ENCODE measurements at regions not wholly inside any gene's neighbourhood (a gene's known extent, or its start where the extent isn't known, plus 50 kb on each side); places are given as distances from the start of the nearest gene placed in this dataset.

DNA sequence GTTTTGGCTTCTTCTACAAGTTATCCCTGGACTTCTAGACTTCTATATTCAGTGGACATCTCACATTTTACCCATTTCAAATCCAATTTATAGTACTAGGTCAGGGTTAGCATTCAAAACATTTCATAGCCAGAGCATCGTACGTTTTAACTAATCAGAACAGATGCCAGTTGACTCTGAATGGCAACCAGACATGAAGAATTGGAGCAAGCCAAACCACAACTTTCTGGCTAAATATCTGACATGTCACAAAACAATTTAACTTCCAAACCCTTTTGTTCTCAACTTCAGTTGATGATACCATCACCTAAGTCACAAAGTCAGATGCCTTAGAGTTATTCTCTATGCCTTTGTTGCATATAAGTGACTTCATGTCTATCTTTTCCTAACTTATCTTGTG lies 1105.7 kb downstream of the XPNPEP1 start:
- H4K91ac ChIP-seq (ENCODE audit: insufficient read length, low read depth, low read length): no peak overlapping the region
- no peak overlapping the region for H2BK12ac ChIP-seq (ENCODE audit: insufficient read length, low read depth, low read length)
- Mint-ChIP-seq H3K4me1 (no peaks in the 10 kb centered on the region; a peak in 1 of 4 replicates), H3K27ac (no peak overlapping the region), H3K4me3 (no peak overlapping the region), H3K27me3 (ENCODE audit: low read depth) (no peaks in the 10 kb centered on the region), H3K36me3 (ENCODE audit: insufficient read depth in 1 of 3, low read depth in 3 of 3) (no peaks in the 10 kb centered on the region), H3K9me3 (no peaks in the 10 kb centered on the region)
- no peak for DNase-seq
- H2BK15ac ChIP-seq (ENCODE audit: low read depth, low read length): no peak overlapping the region
- H2BK120ac ChIP-seq (ENCODE audit: low read depth, low read length, poor library complexity, severe bottlenecking): no peak overlapping the region
- no peak overlapping the region for H3K23ac ChIP-seq (ENCODE audit: insufficient read length, low read depth, low read length)
- no peak overlapping the region for H2AK5ac ChIP-seq (ENCODE audit: insufficient read length, low read length)
- H4K5ac ChIP-seq (ENCODE audit: insufficient read length, low read depth, low read length): no peak overlapping the region
- H4K8ac ChIP-seq (replicated peaks; ENCODE audit: insufficient read length, low read depth, low read length): no peak overlapping the region
- no peaks in the 10 kb centered on the region for H3K27me3 ChIP-seq (ENCODE audit: insufficient read depth, low read length)
- no peaks in the 10 kb centered on the region for H4K20me1 ChIP-seq (ENCODE audit: control insufficient read depth, insufficient read depth, insufficient read length)
- no peak overlapping the region for H3K27ac ChIP-seq (ENCODE audit: insufficient read length, low read depth, low read length)
- H2BK20ac ChIP-seq (ENCODE audit: low read depth, low read length, poor library complexity, severe bottlenecking): no peak overlapping the region
- no peak overlapping the region for H3K18ac ChIP-seq (ENCODE audit: insufficient read length, low read depth, low read length)
- no peak overlapping the region for H3K56ac ChIP-seq (ENCODE audit: insufficient read length, low read depth, low read length)
- no peaks in the 10 kb centered on the region for H3K4me1 ChIP-seq (ENCODE audit: insufficient read depth, low read length)
- no peak for TF ChIP-seq CTCF (conservative IDR thresholded peaks at IDR 0.05)
- no peak overlapping the region for H2AFZ ChIP-seq (ENCODE audit: low read length)
- H3T11ph ChIP-seq (ENCODE audit: low read length): no peak overlapping the region
- H3K79me1 ChIP-seq (ENCODE audit: insufficient read depth, low read depth, low read length, poor library complexity, severe bottlenecking): no peaks in the 10 kb centered on the region
- no CpG with 5 or more reads among the region's 2 CpGs for WGBS (ENCODE audit: extremely low coverage, insufficient read length, low lambda C conversion rate)
- H3K9me3 ChIP-seq (ENCODE audit: control insufficient read depth, low read depth, low read length): no peaks in the 10 kb centered on the region
- no peak overlapping the region for H2BK5ac ChIP-seq (ENCODE audit: insufficient read length, low read length)
- no peak overlapping the region for H3K4me2 ChIP-seq (ENCODE audit: insufficient read depth, insufficient read length, low read length)
- no peaks in the 10 kb centered on the region for H3K79me2 ChIP-seq (ENCODE audit: insufficient read depth, low read length)
- no peak overlapping the region for H3K4ac ChIP-seq (ENCODE audit: low read depth, low read length)
- no peak overlapping the region for H3K14ac ChIP-seq (ENCODE audit: insufficient read depth, low read length)
- no peak overlapping the region for H3K9ac ChIP-seq (ENCODE audit: extremely low read depth, insufficient read length, low read length)
- no peaks in the 10 kb centered on the region for H3K23me2 ChIP-seq (ENCODE audit: insufficient read length, low read depth, low read length, poor library complexity, severe bottlenecking)

All from H9 (cell line).